ENCODE measurements at regions not wholly inside any gene's neighbourhood (a gene's known extent, or its start where the extent isn't known, plus 50 kb on each side); places are given as distances from the start of the nearest gene placed in this dataset.
"Not testable (repeated sequence)": the region's sequence is repeated elsewhere in the genome, so short reads cannot be mapped to it uniquely, and the experiment has no call there.

DNA sequence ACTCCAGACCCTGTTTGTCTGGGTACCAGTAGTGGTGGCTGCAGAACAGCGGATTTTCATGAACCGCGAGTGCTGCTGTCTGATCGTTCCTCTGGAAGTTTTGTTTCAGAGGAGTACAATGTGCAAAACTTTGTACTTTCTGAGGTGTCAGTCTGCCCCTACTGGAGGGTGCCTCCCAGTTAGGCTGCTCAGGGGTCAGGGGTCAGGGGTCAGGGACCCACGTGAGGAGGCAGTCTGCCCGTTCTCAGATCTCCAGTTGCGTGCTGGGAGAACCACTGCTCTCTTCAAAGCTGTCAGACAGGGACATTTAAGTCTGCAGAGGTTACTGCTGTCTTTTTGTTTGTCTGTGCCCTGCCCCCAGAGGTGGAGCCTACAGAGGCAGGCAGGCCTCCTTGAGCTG lies 84.9 kb downstream of the POU4F1 start:
- TF ChIP-seq POLR2A, POLR2AphosphoS5, EP300 (IDR thresholded peaks at IDR 0.05): not testable (repeated sequence)
- TF ChIP-seq, protein P1, sequence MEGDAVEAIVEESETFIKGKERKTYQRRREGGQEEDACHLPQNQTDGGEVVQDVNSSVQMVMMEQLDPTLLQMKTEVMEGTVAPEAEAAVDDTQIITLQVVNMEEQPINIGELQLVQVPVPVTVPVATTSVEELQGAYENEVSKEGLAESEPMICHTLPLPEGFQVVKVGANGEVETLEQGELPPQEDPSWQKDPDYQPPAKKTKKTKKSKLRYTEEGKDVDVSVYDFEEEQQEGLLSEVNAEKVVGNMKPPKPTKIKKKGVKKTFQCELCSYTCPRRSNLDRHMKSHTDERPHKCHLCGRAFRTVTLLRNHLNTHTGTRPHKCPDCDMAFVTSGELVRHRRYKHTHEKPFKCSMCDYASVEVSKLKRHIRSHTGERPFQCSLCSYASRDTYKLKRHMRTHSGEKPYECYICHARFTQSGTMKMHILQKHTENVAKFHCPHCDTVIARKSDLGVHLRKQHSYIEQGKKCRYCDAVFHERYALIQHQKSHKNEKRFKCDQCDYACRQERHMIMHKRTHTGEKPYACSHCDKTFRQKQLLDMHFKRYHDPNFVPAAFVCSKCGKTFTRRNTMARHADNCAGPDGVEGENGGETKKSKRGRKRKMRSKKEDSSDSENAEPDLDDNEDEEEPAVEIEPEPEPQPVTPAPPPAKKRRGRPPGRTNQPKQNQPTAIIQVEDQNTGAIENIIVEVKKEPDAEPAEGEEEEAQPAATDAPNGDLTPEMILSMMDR (IDR thresholded peaks at IDR 0.05): not testable (repeated sequence)
